Left renal cortex interstitium (tissue), 4 donors: ENCODE measurements at regions not wholly inside any gene's neighbourhood (a gene's known extent, or its start where the extent isn't known, plus 50 kb on each side); places are given as distances from the start of the nearest gene placed in this dataset.

Experiments used
- DNase-seq, 4 donors: peaks; one replicate each; pipeline ENCODE4 v3.0.0-alpha.2; 2013; ENCODE audit warnings: low read depth in 4 of 4, low spot score in 2 of 4, missing footprints in 1 of 4

- DNase-seq: no peak
These were observed 78.0 kb upstream of the GTSF1L start for GRCh38 chr20:43804781-43805180.

- no peak for DNase-seq
These were observed 76.5 kb upstream of the GTSF1L start for GRCh38 chr20:43803276-43803675.

GRCh38 chr20:43800186-43800585 lies 73.4 kb upstream of the GTSF1L start:
- DNase-seq: no peak

- DNase-seq: no peak
These were observed 72.9 kb upstream of the GTSF1L start for GRCh38 chr20:43799741-43800140.

- DNase-seq: peak in 2 of 4 donors; percentile 2 to 13
These were observed 72.4 kb upstream of the GTSF1L start for GRCh38 chr20:43799150-43799711.

GRCh38 chr20:43798291-43799149 lies 71.7 kb upstream of the GTSF1L start:
- DNase-seq: peak in 2 of 4 donors; percentile 9 to 10

- no peak for DNase-seq
These were observed 67.5 kb upstream of the GTSF1L start for GRCh38 chr20:43794326-43794725.

GRCh38 chr20:43789593-43789992 lies 62.8 kb upstream of the GTSF1L start:
- DNase-seq: no peak

- no peak for DNase-seq
These were observed 61.1 kb upstream of the GTSF1L start for GRCh38 chr20:43787937-43788336.

- no peak for DNase-seq
These were observed 60.1 kb upstream of the GTSF1L start for GRCh38 chr20:43786885-43787284.

GRCh38 chr20:43781215-43781614 lies 54.4 kb upstream of the GTSF1L start:
- DNase-seq: no peak

- no peak for DNase-seq
These were observed 51.6 kb upstream of the GTSF1L start for GRCh38 chr20:43778375-43778774.

GRCh38 chr20:43776691-43777090 lies 49.9 kb upstream of the GTSF1L start:
- no peak for DNase-seq
